HG03457 (cell line): ENCODE measurements at regions not wholly inside any gene's neighbourhood (a gene's known extent, or its start where the extent isn't known, plus 50 kb on each side); places are given as distances from the start of the nearest gene placed in this dataset.

Experiments
- ATAC-seq: cut with Tn5 transposase; IDR thresholded peaks from one replicate; pipeline ENCODE4 v1.9.1; 2021; ENCODE audit warnings: moderate number of reproducible peaks; ENCODE audit not compliant: unreplicated experiment

DNA sequence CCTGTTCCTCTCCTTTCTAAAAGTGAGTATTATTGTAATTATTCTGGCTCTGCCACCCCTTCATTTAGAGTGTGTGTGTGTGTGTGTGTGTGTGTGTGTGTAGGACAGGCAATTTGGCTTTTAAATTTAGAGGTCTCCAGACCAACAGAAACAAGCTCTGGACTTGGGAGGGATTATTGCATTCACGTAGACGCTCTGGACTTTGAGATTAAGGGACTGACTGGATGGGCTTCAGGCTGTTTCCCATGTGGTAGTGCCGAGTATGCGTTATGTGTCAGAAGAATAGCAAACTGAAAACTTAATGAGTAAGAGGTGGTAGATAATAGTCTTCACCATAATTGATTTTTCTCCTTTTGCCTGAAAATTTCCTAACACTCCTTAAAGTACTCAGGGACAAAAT, 281.9 kb downstream of the USP25 start:
- ATAC-seq = no peak

DNA sequence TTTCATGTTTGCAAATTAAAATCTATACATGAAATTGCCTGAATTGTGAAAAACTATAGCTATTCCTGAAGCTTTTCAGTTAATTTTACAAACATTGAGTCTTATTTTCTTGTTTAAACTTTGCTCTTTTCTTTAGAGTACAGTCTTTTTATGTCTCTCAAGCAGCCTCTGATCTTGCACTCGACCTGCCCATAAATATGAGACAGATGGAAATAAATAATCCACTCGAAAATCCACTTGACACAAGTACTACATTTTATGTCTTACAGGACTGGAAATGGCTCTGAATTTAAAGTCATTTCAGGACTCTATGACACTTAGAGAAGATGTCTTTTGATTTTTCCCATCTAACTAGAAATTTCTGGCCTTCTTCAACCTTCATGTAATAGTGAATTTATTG, 283.8 kb downstream of the USP25 start:
- no peak for ATAC-seq

DNA sequence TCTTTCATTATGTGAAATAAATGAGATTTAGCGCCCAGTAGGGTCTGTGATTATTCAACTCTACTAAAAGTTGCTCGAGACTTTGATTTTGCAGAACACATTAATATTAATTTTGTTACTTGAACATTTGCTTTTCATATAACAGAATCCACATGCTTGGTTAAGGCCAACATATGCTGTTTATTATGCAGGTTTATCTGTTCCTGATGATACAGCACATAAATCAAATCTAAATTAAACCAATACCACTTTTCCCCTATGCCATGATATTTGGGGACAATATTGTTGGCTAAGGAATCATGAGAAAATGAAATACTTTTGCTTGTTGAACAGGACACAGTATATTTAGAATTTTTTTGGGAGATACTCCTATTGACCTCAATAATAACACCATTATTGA, 291.1 kb downstream of the USP25 start:
- ATAC-seq = no peak

DNA sequence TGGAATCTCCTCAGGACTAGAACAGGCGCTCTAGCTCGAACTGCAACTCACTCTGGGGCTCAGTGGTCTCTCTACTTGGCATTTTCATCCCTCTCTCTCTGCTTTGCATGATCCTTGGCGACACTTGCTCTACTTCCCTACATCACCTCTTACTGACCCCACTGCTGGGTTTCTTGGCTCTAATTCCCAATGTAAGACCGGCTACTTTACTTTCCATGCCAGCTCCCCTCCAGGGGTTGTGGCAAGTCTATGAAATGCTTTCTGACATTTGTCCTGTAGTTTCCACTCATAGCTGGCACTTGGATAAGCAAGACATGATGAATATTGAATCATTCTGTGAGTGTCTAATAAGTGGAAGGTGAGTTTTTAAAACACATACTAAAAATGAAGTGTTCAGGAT, 292.3 kb downstream of the USP25 start:
- ATAC-seq = no peak

DNA sequence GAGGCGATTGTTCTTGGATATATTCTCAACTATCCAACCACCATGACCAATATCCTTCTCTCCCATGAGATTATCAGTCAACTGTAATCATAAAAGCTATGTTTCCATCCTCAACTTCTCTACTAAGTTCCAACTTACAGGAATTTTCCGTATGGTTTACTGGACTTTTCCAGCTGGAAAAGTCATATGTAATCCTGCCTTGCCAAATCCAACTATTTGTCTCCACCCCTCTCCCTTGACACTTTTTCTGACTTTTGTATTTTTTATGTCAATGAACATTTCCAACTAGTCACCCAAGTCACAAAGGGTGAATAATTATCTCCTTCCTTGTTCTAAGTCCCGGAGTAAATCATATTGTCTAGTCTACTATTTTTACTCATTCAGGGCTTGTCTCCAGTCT, 293.1 kb downstream of the USP25 start:
- no peak for ATAC-seq

DNA sequence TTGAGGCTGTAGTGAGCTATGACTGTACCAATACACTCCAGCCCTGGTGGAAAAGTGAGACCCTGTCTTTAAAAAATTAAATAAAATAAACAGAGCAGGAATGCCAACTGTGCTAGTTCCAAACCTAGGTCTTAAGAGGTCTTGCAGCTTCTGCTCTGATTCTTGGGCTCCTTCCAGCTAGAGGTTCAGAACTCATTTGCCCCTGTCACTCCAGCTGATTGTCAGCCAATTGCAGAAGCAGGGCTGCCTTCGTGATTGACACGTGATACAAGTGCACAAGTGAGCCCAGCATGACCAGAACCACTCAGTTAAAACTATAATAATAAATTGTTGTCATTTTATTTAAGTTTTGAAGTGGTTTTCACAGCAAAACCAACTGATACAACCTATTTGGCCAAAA, 298.4 kb downstream of the USP25 start:
- no peak for ATAC-seq

DNA sequence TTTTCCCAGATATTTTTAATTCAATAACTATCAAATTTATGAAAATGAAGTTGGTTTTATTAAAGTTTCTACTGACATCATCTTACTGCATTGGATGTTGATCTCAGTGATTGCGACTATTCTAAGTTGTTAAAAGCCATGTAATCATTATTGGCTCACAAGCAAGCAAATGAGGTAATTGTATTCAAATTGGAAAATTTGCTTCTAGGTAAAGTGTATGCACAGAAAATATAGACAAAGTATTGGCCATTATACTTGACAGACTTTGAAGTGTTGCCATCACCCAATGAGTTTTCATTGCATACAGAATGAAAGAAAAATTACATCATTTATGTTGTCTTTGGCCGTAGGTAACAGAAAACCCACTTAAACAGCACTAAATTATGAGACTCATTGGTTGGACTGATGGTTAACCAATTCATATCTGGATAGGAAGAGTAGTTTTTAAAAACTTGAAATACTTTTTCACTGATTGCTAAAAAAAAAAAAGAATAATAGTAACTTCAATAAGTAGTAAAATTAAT, 299.2 kb downstream of the USP25 start:
- no peak for ATAC-seq

DNA sequence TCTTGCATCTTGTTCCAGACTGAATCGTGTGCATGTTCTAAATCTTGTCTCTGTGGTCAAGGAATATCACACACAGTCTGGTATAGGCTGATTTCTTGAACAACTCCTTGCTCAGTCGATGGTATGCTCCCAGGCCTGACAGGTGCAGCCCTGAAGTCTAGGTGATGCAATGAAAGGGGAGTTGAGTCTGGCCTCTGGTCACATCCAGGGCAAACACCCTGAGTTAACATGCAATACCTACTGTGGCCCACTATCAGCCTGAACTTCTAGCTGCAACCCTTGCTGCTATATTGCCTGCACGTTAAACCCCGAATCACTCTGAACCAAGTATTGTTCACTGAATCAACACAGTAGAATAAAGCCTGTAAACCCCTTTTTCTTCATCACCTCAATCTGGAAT, 303.4 kb downstream of the USP25 start:
- ATAC-seq = no peak

DNA sequence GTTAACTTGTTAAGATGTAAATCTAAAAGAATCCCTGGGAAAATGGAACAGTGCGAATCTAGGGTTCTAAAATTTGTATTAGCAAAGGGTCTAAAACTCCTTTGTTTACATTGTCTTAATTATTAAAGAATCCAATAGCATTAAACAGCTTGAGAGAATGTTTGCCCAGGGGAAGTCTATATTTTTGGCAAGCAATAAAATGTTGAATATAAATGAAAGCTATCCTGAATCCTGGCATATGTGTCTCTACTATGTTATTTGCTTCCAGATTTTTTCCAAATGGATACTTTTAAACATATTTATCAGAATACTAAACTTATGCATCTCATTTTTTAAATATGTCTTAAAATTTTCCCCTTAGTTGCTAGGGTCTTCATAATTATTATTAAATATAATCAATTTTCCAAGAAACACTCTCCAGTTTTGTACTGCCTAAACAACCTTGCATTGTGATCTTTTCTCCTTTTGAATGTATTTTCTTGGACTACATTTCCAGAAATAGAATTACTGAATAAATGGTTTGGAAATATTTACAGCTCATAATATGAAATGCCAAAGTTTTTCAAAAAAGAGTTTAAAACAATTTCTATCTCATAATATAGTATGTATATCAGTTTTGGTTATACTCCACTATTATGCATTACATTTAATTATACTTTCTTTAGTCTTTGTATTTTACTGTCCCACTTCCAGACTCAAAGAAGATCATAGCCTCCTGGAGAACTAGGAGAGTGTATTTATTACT, 304.8 kb downstream of the USP25 start:
- ATAC-seq = no peak

DNA sequence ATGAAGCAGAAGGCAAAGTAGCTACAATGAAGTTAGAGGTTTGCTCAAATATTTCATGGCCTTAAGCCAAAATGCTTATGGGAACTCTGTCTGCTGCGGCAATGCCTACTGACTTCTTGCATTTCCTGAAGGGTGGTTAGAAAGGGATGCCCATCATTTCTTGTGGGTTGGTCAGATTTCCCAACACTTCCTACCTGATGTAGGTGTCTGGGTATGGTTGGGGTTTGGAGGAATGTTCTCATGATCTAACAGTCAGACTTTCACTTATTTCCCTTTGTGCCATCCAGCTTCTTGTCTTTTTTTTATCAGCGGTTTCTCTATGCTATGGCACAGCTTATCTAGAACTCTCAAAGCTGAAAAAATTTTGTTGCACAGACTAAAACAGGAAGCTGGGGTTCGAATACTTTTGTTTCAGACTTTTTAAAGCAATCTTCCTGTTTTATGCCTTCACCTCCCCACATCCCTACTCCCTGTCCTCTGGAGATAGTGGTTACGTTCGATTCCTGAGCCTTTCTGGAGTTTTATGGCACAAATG, 307.7 kb downstream of the USP25 start:
- no peak for ATAC-seq

DNA sequence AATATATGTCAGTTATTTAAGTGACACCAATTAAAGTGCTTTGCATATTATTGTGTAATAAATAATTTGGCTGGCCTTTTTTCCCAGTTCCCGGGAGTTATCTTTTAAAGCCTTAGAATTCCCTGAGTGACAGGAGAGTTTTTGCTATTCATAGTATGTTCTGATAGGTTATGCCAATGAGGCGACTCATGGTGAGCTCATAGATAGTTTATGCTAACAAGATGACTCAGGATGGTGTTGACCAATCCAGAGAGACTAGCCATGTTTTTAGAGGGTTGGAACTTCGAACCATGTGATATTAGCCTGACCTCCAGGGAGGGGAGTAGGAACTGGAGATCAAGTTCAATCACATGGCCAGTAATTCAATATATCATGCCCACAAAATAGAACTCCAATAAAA, 310.8 kb downstream of the USP25 start:
- no peak for ATAC-seq

DNA sequence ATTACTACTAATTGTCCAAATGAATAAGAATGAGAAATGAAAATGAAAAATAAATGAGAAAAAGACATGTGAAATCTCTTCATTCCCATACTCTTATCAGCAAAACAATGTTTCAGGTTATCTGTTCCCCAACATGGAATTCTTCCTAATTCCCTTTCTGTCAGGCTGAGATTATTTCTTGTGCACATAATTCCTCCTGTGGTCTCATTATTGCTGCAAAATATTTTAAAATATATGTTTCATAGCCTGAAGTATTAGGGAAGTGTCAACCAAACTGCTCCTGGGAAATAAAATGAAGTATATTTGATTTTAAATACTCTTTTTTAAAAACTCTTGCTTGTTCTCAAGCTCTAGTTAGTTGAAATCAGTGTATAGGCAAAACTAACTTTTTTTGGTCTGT, 314.9 kb downstream of the USP25 start:
- ATAC-seq = no peak

DNA sequence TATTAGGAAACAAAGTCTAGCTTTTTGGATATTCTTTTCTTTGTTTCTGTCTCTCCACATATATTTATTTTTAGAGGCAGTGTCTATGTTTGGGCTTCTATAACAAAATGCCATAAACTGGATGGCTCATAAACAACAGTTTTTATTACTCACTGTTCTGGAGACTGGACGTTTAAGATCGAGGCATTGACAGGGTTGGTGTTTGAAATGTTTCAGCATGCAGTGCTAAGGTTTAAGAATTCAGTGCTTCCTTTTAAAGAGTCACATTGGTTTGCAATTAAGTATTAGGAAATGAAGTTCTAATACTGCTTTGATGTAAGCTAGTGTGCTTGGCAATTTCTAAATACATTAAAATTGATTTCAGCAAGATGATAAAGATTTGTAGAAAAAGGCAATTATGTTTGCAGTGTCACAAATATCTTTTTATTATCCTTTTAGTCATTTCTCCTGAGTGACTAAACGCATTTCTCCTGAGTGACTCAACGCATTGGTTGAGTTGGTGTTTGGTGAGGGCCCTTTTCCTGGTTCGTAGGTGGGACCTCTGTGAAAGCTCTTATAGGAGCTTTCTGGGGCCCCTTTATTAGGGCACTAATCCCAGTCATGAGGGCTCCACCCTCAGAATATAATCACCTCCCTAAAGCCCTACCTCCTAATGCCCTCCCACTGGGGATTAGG, 317.0 kb downstream of the USP25 start:
- no peak for ATAC-seq

DNA sequence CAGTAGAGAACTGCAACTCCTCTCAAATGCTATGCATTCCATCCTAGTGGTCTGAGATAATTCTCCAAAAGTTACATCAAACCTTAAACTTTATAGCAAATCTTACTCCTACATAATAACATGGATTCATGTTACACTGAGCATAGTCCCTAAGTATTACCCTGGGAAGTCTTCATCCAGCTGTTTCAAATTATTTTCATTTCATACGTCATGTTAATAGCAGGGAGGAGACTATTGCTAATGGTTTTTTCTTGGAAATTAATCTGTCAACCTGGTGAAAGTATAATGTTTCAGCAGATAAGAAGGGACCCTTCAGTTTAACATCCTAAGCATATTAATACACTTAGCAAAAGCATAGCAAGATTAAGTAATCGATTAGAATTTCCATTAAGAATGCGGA, 318.1 kb downstream of the USP25 start:
- ATAC-seq = no peak

DNA sequence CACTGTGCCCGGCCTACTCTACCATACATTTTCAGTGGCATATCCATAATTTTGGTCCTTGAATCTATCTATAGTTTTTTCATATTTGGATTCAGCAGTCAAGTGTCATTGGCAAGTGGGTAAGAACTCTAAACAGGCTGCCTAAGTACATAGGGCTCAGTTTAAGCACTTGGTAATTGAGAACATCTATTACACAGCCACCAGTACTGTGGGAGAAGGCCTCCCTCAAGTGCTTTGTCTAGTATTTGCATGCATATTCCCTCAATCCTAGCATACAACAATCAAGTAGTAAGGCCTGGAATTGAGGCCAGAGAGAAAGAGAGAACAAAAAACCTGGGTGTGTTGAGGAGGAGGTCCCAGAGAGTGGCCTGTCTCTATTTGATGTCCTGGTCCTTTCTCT, 325.2 kb downstream of the USP25 start:
- ATAC-seq = no peak

DNA sequence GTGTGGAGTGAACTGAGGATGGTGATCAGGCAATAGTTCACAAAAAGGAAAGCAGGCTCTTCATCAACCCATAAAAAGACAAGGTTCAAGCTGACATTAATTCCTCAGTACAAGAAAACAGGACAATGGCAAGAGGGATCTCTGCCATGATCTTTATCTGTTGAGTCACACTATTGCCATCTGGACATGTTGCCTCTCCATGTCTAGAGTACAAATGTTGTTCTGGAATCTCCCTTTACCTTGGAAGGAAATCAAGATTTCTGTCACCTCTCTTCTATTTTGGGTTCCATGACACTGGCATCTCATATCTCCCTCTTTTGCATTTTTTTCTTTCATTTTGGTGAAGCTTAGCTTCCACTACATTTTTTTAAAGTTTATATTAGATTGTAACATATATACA, 329.1 kb downstream of the USP25 start:
- ATAC-seq = no peak

DNA sequence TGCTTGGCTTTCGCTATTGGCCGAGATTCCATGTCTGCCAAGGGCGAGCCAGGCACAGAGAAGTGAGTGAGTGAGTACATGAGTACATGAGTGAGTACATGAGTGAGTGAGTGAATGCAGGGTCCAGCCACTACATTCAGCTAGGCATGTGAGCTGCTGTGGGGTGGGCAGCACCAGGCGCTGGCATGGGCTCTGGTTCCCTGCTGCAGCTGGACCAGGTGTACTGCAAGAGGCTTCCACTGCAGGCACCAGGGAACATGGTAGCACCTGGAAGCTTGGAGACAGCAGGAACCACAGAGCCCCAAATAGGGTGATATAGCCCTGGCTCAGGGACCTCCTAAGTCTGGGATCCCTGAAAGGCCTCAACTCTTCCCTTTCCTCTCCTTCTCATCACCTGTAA, 330.2 kb downstream of the USP25 start:
- no peak for ATAC-seq

DNA sequence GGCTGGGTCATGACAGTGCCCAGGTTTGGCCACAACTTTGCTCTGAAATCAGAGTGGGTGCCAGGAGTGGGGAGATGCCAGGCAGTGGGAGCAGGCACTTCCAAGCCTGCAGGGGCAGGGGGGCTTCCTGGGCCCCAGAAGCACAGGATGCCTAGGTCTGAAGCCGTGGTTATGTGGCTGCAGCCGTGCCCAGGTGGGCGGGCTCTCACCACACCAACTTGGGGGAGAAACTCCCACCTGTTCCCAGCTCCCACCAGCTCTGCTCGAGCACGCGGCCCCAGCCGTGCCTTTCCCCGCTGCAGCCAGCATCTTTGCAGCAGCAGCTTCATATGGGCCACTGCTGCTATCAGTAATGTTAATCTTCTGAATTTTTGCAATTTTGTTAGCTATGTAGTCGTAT, 331.4 kb downstream of the USP25 start:
- ATAC-seq = no peak

DNA sequence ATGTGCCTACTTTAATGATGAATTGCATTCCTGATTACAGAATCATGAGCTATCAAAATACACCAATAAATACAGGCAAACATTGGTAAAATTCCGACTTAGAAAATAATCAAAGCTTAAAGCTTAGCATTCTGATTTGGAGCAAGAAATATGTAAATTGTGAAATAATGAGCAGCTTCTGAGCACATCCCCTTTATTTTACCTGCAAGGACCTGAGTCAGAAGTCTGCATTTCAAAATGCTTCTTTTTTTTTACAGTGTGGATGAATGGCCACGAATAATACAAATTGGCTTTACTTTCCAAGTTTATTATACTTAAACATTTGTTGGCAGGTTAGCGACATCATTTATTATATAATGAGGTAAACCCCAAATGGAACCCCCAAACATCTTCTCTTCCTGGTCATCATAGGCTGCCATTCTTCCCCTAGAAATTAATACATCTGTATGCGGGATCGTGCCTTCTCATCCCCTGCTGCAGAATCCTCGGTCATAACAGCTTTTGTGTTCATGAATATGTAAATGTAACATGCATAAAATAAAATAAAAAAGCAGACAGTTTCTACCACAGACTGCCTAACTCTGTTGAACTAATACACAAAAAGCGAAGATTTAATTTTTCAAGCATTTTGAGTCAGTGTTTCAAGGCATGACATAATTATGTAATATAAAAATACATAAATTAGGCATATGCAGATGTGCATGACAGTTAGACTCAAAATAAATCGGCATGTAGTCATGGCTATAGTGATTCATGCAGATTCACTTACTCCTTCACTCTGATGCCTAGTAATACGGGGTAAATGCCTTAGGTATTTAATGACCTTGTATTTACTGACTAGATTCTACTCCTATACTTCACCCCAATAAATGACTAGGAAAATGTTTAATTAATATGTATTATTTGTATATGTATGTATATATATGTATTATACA, 339.7 kb downstream of the USP25 start:
- no peak for ATAC-seq

DNA sequence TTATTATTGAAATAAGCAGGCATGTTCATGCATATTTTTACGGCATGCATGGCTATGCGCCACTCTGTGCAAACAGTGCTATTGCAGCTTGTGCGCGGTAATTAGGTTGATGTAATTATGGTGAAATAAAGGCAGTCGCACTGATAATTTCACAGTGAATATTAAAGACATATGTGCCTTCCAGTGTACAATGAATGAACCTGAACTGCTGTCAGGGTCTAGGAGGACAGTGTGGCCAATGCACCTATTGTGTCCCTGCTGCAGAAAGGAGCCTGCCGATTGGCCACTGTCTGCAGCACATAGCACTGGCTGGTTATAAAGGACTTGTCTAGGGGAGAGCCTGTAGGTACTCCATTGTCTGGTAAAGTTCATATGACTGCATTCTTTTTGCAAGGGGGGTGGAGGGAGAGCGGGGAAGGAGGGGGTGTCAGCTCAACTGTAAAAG, 340.4 kb downstream of the USP25 start:
- no peak for ATAC-seq

DNA sequence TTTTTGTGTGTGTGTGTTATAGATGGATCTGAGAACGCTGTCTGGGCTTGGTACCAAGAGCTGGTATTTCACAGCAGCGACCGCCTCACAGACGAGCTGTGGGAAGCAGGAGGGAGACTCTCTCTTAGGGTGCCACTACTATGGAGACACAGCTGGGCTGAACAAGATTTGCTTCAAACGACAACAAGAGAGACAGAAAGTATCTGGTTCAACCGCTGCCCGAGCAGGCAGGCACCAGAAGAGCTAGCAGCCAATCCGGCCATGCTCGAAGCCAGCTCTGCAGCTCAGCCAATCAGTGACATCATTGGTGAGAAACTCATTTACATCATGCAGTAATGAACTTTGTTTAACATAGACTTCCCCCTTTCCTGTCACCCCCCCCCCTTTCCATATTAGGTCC, 341.3 kb downstream of the USP25 start:
- no peak for ATAC-seq
